GM12878 (cell line): ENCODE measurements at regions not wholly inside any gene's neighbourhood (a gene's known extent, or its start where the extent isn't known, plus 50 kb on each side); places are given as distances from the start of the nearest gene placed in this dataset.

Experiments
- CHD4 ChIP-seq: fragments of 200-600 bp; sonication (generic); IDR thresholded peaks from 2 replicates; pipeline ENCODE4 v1.6.1; 2016; ENCODE audit warnings: mild to moderate bottlenecking
- EZH2 ChIP-seq: IDR thresholded peaks from 2 replicates; pipeline ENCODE4 v1.6.1; 2012; ENCODE audit warnings: low read depth, mild to moderate bottlenecking, control low read depth, inconsistent platforms, low read length, borderline replicate concordance; ENCODE audit not compliant: control insufficient read depth
- FOXM1 ChIP-seq: IDR thresholded peaks from 2 replicates; pipeline ENCODE4 v1.6.1; 2012; ENCODE audit warnings: low read depth, mild to moderate bottlenecking, inconsistent platforms, low read length, moderate library complexity
- JUNB ChIP-seq: IDR thresholded peaks from 2 replicates; pipeline ENCODE4 v1.6.1; 2016; ENCODE audit warnings: antibody characterized with exemption, mild to moderate bottlenecking
- MEF2A ChIP-seq: IDR thresholded peaks from 2 replicates; pipeline ENCODE4 v1.6.1; 2011; ENCODE audit warnings: low read depth, mild to moderate bottlenecking, low read length, moderate library complexity; ENCODE audit not compliant: insufficient read depth
- MYB ChIP-seq: fragments of 150-350 bp; IDR thresholded peaks from 2 replicates; pipeline ENCODE4 v1.6.1; 2014; ENCODE audit warnings: mild to moderate bottlenecking, low read depth, low read length, borderline replicate concordance
- NR2C2 ChIP-seq: IDR thresholded peaks from 2 replicates; pipeline ENCODE4 v1.6.1; 2011; ENCODE audit warnings: borderline replicate concordance, low read depth; ENCODE audit not compliant: control insufficient read depth, insufficient read length
- POLR2A ChIP-seq: IDR thresholded peaks from 2 replicates; pipeline ENCODE4 v1.6.1; 2011; ENCODE audit warnings: low read depth, mild to moderate bottlenecking, low read length
- SREBF1 ChIP-seq: IDR thresholded peaks from 2 replicates; pipeline ENCODE4 v1.6.1; 2012; ENCODE audit warnings: mild to moderate bottlenecking, low read length
- TAF1 ChIP-seq: IDR thresholded peaks from 2 replicates; pipeline ENCODE4 v1.6.1; 2011; ENCODE audit warnings: mild to moderate bottlenecking, low read depth, low read length, borderline replicate concordance
- TF ChIP-seq, protein P1 (sequence below), 3 experiments: IDR thresholded peaks in 2 of 3; conservative IDR thresholded peaks in 1 of 3; 2 replicates each; pipeline ENCODE4 v1.5.1; 2011; ENCODE audit warnings: low read depth in 3 of 3, low read length in 3 of 3, mild to moderate bottlenecking in 3 of 3, control low read depth in 2 of 3, moderate library complexity in 2 of 3, inconsistent platforms in 1 of 3, mixed read lengths in 1 of 3; ENCODE audit not compliant: control insufficient read depth in 2 of 3, insufficient read depth in 1 of 3; ENCODE audit errors: extremely low read depth in 1 of 3

DNA sequence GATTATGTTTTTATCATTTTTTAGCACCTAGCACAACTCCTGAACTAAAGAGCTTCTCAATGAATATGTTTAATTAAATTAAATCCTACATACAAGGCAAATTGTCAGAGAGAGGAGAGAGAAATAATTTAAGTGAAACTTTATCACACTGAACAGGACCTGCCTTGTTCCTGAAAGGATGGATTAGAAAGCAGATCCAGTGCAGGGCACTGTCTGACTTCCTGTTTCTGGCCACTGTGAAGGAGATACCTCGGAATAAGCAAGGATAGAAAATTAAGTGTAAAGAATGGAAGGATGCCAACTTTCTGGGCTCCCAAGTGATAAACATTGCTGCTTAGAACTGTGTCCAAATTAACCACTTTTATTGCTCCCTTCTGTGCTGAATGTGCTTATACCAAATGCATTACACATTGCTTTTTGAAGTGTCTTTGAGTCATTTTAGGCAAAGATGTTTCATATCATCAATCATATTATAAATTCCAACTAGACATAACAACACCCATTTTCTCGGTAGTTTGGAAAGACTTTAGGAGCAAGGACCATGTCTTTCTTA is 89.1 kb upstream of the SPDL1 start:
- TF ChIP-seq, protein P1, sequence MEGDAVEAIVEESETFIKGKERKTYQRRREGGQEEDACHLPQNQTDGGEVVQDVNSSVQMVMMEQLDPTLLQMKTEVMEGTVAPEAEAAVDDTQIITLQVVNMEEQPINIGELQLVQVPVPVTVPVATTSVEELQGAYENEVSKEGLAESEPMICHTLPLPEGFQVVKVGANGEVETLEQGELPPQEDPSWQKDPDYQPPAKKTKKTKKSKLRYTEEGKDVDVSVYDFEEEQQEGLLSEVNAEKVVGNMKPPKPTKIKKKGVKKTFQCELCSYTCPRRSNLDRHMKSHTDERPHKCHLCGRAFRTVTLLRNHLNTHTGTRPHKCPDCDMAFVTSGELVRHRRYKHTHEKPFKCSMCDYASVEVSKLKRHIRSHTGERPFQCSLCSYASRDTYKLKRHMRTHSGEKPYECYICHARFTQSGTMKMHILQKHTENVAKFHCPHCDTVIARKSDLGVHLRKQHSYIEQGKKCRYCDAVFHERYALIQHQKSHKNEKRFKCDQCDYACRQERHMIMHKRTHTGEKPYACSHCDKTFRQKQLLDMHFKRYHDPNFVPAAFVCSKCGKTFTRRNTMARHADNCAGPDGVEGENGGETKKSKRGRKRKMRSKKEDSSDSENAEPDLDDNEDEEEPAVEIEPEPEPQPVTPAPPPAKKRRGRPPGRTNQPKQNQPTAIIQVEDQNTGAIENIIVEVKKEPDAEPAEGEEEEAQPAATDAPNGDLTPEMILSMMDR (IDR thresholded peaks at IDR 0.05 in 2 of 3, conservative IDR thresholded peaks at IDR 0.05 in 1 of 3; ENCODE audit: control insufficient read depth in 2 of 3, extremely low read depth in 1 of 3, insufficient read depth in 1 of 3, low read depth in 3 of 3, low read length in 3 of 3), result no peak
- TF ChIP-seq TAF1 (no peak), MYB (no peak), EZH2 (no peak), CHD4 (no peak), FOXM1 (no peak), SREBF1 (no peak), POLR2A (no peak), JUNB (no peak), NR2C2 (no peak), MEF2A (no peak)
